HEK293T (cell line): ENCODE measurements at regions not wholly inside any gene's neighbourhood (a gene's known extent, or its start where the extent isn't known, plus 50 kb on each side); places are given as distances from the start of the nearest gene placed in this dataset.

Source experiments
- BHLHE40 ChIP-seq: fragments of 450-650 bp; IDR thresholded peaks from 2 replicates; pipeline ENCODE4 v1.6.1; 2016; ENCODE audit warnings: mild to moderate bottlenecking, moderate library complexity, borderline replicate concordance
- CTBP1 ChIP-seq: fragments of 450-650 bp; IDR thresholded peaks from 2 replicates; pipeline ENCODE4 v1.6.1; 2016; ENCODE audit warnings: borderline replicate concordance
- ELF4 ChIP-seq: fragments of 450-650 bp; IDR thresholded peaks from 2 replicates; pipeline ENCODE4 v1.6.1; 2017; ENCODE audit warnings: antibody characterized with exemption
- FOXK2 ChIP-seq: fragments of 450-650 bp; IDR thresholded peaks from 2 replicates; pipeline ENCODE4 v1.6.1; 2016; ENCODE audit warnings: mild to moderate bottlenecking
- FOXM1 ChIP-seq: fragments of 450-650 bp; IDR thresholded peaks from 2 replicates; pipeline ENCODE4 v1.6.1; 2017; ENCODE audit warnings: mild to moderate bottlenecking, borderline replicate concordance
- HDGF ChIP-seq: fragments of 450-650 bp; IDR thresholded peaks from 2 replicates; pipeline ENCODE4 v1.6.1; 2017; ENCODE audit warnings: antibody characterized with exemption, borderline replicate concordance
- L3MBTL2 ChIP-seq: fragments of 450-650 bp; conservative IDR thresholded peaks from 2 replicates; pipeline ENCODE4 v1.6.1; 2016; ENCODE audit warnings: mild to moderate bottlenecking
- LEF1 ChIP-seq: fragments of 450-650 bp; IDR thresholded peaks from 2 replicates; pipeline ENCODE4 v1.6.1; 2017; ENCODE audit warnings: mild to moderate bottlenecking, borderline replicate concordance
- NFRKB ChIP-seq: fragments of 450-650 bp; IDR thresholded peaks from 2 replicates; pipeline ENCODE4 v1.6.1; 2016; ENCODE audit warnings: mild to moderate bottlenecking, moderate library complexity
- PKNOX1 ChIP-seq: fragments of 450-650 bp; IDR thresholded peaks from 2 replicates; pipeline ENCODE4 v1.6.1; 2016
- SP1 ChIP-seq: fragments of 450-650 bp; IDR thresholded peaks from 2 replicates; pipeline ENCODE4 v1.6.1; 2017
- SUZ12 ChIP-seq: fragments of 450-650 bp; IDR thresholded peaks from 2 replicates; pipeline ENCODE4 v1.6.1; 2016; ENCODE audit warnings: mild to moderate bottlenecking
- ZNF384 ChIP-seq: fragments of 450-650 bp; IDR thresholded peaks from 2 replicates; pipeline ENCODE4 v1.6.1; 2016

- TF ChIP-seq ELF4, result no peak
- TF ChIP-seq FOXK2, result no peak
- no peak for TF ChIP-seq CTBP1
- TF ChIP-seq L3MBTL2, result no peak
- no peak for TF ChIP-seq LEF1
- no peak for TF ChIP-seq BHLHE40
- TF ChIP-seq PKNOX1, result no peak
- no peak for TF ChIP-seq HDGF
- no peak for TF ChIP-seq SP1
- TF ChIP-seq FOXM1, result no peak
- TF ChIP-seq NFRKB, result no peak
- TF ChIP-seq SUZ12, result no peak
- no peak for TF ChIP-seq ZNF384
Observed at GRCh38 chr1:239302696-239303095, 83.7 kb upstream of the CHRM3 start.
